ENCODE measurements at regions not wholly inside any gene's neighbourhood (a gene's known extent, or its start where the extent isn't known, plus 50 kb on each side); places are given as distances from the start of the nearest gene placed in this dataset.

GRCh38 chr7:15143936-15144335 is 241.4 kb upstream of the DGKB start:
- DNase-seq (no peak), ATAC-seq (no peak)
- H3K27me3 ChIP-seq (ENCODE audit: insufficient read depth in 3 of 3, low read length in 2 of 3): no peaks in the 10 kb centered on the region
- no peaks in the 10 kb centered on the region for H3K4me1 ChIP-seq
- H3K4me3 ChIP-seq: no peak overlapping the region
- no peaks in the 10 kb centered on the region for H3K36me3 ChIP-seq (ENCODE audit: insufficient read depth in 1 of 2, low read depth in 1 of 2)
- peaks cover under 1% of the 10 kb centered on the region for H3K9me3 ChIP-seq
- TF ChIP-seq CTCF (IDR thresholded peaks at IDR 0.05): no peak
- intact Hi-C loops (cut with DNase I): no loop called here
- no peak overlapping the region for H3K27ac ChIP-seq

- Histone ChIP-seq H3K27me3 (ENCODE audit: insufficient read depth in 3 of 3, low read length in 2 of 3) (no peaks in the 10 kb centered on the region), H3K9me3 (no peaks in the 10 kb centered on the region), H3K4me1 (no peaks in the 10 kb centered on the region), H3K27ac (no peak overlapping the region), H3K4me3 (no peak overlapping the region), H3K36me3 (ENCODE audit: insufficient read depth in 1 of 2, low read depth in 1 of 2) (no peaks in the 10 kb centered on the region)
- no peak for TF ChIP-seq CTCF (IDR thresholded peaks at IDR 0.05)
- intact Hi-C loops (cut with DNase I): no loop called here
- ATAC-seq (no peak), DNase-seq (no peak)
- 48 to 65% (median 58%) methylated on average over 3 of the region's 3 CpGs for WGBS, 3 donors
Measured at GRCh38 chr7:15143121-15143520, 240.6 kb upstream of the DGKB start.

GRCh38 chr7:15140431-15140830 is 237.9 kb upstream of the DGKB start:
- intact Hi-C loops (cut with DNase I): no loop called here
- H3K9me3 ChIP-seq: no peaks in the 10 kb centered on the region

GRCh38 chr7:15131661-15132060 is 229.1 kb upstream of the DGKB start:
- H3K36me3 ChIP-seq (ENCODE audit: insufficient read depth in 1 of 2, low read depth in 1 of 2): no peaks in the 10 kb centered on the region
- no peaks in the 10 kb centered on the region for H3K9me3 ChIP-seq
- DNase-seq: no peak
- TF ChIP-seq CTCF (IDR thresholded peaks at IDR 0.05): no peak
- WGBS, 3 donors: 90 to 100% (median 95%) methylated on average over 1 of the region's 1 CpG
- no peak for ATAC-seq
- H3K27me3 ChIP-seq (ENCODE audit: insufficient read depth in 3 of 3, low read length in 2 of 3): no peaks in the 10 kb centered on the region
- intact Hi-C loops (cut with DNase I): no loop called here
- H3K4me1 ChIP-seq: no peaks in the 10 kb centered on the region
- no peak overlapping the region for H3K4me3 ChIP-seq
- H3K27ac ChIP-seq: no peak overlapping the region

More at GRCh38 chr7:15140431-15140830, 237.9 kb upstream of the DGKB start:
- no peak overlapping the region for H3K27ac ChIP-seq
- TF ChIP-seq CTCF (IDR thresholded peaks at IDR 0.05): no peak
- no peaks in the 10 kb centered on the region for H3K4me1 ChIP-seq
- no peaks in the 10 kb centered on the region for H3K36me3 ChIP-seq (ENCODE audit: insufficient read depth in 1 of 2, low read depth in 1 of 2)
- no peak for ATAC-seq
- WGBS, 3 donors: 92 to 98% (median 97%) methylated on average over 2 of the region's 2 CpGs
- no peaks in the 10 kb centered on the region for H3K27me3 ChIP-seq (ENCODE audit: insufficient read depth in 3 of 3, low read length in 2 of 3)
- no peak for DNase-seq
- H3K4me3 ChIP-seq: no peak overlapping the region

- H3K4me1 ChIP-seq: no peaks in the 10 kb centered on the region
- intact Hi-C loops (cut with DNase I): no loop called here
- H3K9me3 ChIP-seq: no peaks in the 10 kb centered on the region
- 81 to 87% (median 87%) methylated on average over 4 of the region's 4 CpGs for WGBS, 3 donors
- H3K27ac ChIP-seq: no peak overlapping the region
- no peak for DNase-seq
- TF ChIP-seq CTCF (IDR thresholded peaks at IDR 0.05): no peak
- H3K36me3 ChIP-seq (ENCODE audit: insufficient read depth in 1 of 2, low read depth in 1 of 2): no peaks in the 10 kb centered on the region
- ATAC-seq: no peak
- no peak overlapping the region for H3K4me3 ChIP-seq
- H3K27me3 ChIP-seq (ENCODE audit: insufficient read depth in 3 of 3, low read length in 2 of 3): no peaks in the 10 kb centered on the region
Measured at GRCh38 chr7:15130666-15131541, 228.4 kb upstream of the DGKB start.
